WTC11 (cell line): ENCODE measurements at regions not wholly inside any gene's neighbourhood (a gene's known extent, or its start where the extent isn't known, plus 50 kb on each side); places are given as distances from the start of the nearest gene placed in this dataset.

Source experiments
- ATAC-seq: fragments of 200-7000 bp; cut with Tn5 transposase; 2 replicates; pipeline ENCODE4 v1.10.0; 2021; ENCODE audit warnings: mild to moderate bottlenecking, moderate library complexity
- CTCF ChIA-PET: fragments of 300-600 bp; sonication (Branson Sonifier 250); formaldehyde crosslinking; loops from one replicate; lab custom pipeline; 2021; ENCODE audit warnings: antibody characterized with exemption; lab: Charles Lee
- POLR2A ChIA-PET: fragments of 350-600 bp; sonication (Branson Sonifier 250); formaldehyde crosslinking; loops from one replicate; lab custom pipeline; 2021; ENCODE audit warnings: antibody characterized with exemption; lab: Charles Lee
- DNase-seq: peaks from one replicate; pipeline ENCODE4 v3.0.0; 2021; ENCODE audit warnings: low spot score
- H3K27ac Mint-ChIP-seq: 2 replicates; pipeline ENCODE4 v1.8.0; 2021; ENCODE audit warnings: mixed read lengths
- H3K27me3 Mint-ChIP-seq: 2 replicates; pipeline ENCODE4 v1.8.0; 2021; ENCODE audit warnings: low read depth, mild to moderate bottlenecking, moderate library complexity, mixed read lengths
- H3K36me3 Mint-ChIP-seq: 2 replicates; pipeline ENCODE4 v1.8.0; 2021; ENCODE audit warnings: mixed read lengths
- H3K4me1 Mint-ChIP-seq: 2 replicates; pipeline ENCODE4 v1.8.0; 2022; ENCODE audit warnings: mixed read lengths
- H3K4me3 Mint-ChIP-seq: 2 replicates; pipeline ENCODE4 v1.8.0; 2021; ENCODE audit warnings: mild to moderate bottlenecking, moderate library complexity, mixed read lengths
- H3K9me3 Mint-ChIP-seq: 2 replicates; pipeline ENCODE4 v1.8.0; 2021; ENCODE audit warnings: mixed read lengths
- CREB1 ChIP-seq: sonication (generic); formaldehyde crosslinking; IDR thresholded peaks from 2 replicates; pipeline ENCODE4 v1.8.0; 2023; ENCODE audit warnings: mild to moderate bottlenecking, missing genetic modification reagents
- EMX1 ChIP-seq: fragments of 250-450 bp; sonication (Bioruptor Pico); IDR thresholded peaks from 2 replicates; pipeline ENCODE4 v1.8.0; 2021; ENCODE audit warnings: mild to moderate bottlenecking
- ETV6 ChIP-seq: sonication (generic); formaldehyde crosslinking; IDR thresholded peaks from 2 replicates; pipeline ENCODE4 v1.8.1; 2022; ENCODE audit warnings: mild to moderate bottlenecking, missing genetic modification reagents
- FOXP1 ChIP-seq: sonication (generic); formaldehyde crosslinking; IDR thresholded peaks from 2 replicates; pipeline ENCODE4 v1.8.0; 2022; ENCODE audit warnings: missing genetic modification reagents, mild to moderate bottlenecking, moderate library complexity, borderline replicate concordance
- GRHL2 ChIP-seq: fragments of 250-450 bp; sonication (Bioruptor Pico); IDR thresholded peaks from 2 replicates; pipeline ENCODE4 v1.8.0; 2022; ENCODE audit warnings: mild to moderate bottlenecking, moderate library complexity; ENCODE audit not compliant: insufficient replicate concordance, severe bottlenecking
- IRF2 ChIP-seq: sonication (generic); formaldehyde crosslinking; IDR thresholded peaks from 2 replicates; pipeline ENCODE4 v1.8.0; 2022; ENCODE audit warnings: low read depth, missing genetic modification reagents, borderline replicate concordance
- MXD4 ChIP-seq: fragments of 250-450 bp; sonication (Bioruptor Pico); IDR thresholded peaks from 2 replicates; pipeline ENCODE4 v1.8.0; 2021; ENCODE audit warnings: mild to moderate bottlenecking, moderate library complexity, borderline replicate concordance
- MYBL2 ChIP-seq: sonication (generic); formaldehyde crosslinking; IDR thresholded peaks from 2 replicates; pipeline ENCODE4 v1.8.1; 2023; ENCODE audit warnings: mild to moderate bottlenecking, moderate library complexity, missing genetic modification reagents
- NFE2L1 ChIP-seq: sonication (generic); formaldehyde crosslinking; IDR thresholded peaks from 2 replicates; pipeline ENCODE4 v1.8.1; 2023; ENCODE audit warnings: missing genetic modification reagents
- NR2C2 ChIP-seq: sonication (generic); formaldehyde crosslinking; IDR thresholded peaks from 2 replicates; pipeline ENCODE4 v1.8.0; 2022; ENCODE audit warnings: mild to moderate bottlenecking, missing genetic modification reagents
- RORB ChIP-seq: fragments of 250-450 bp; sonication (Bioruptor Pico); IDR thresholded peaks from 2 replicates; pipeline ENCODE4 v1.9.0; 2021; ENCODE audit warnings: mild to moderate bottlenecking
- SMAD4 ChIP-seq: sonication (generic); formaldehyde crosslinking; IDR thresholded peaks from 2 replicates; pipeline ENCODE4 v1.8.0; 2022; ENCODE audit warnings: mild to moderate bottlenecking, missing genetic modification reagents
- TEAD4 ChIP-seq: sonication (generic); formaldehyde crosslinking; IDR thresholded peaks from 2 replicates; pipeline ENCODE4 v1.8.0; 2022; ENCODE audit warnings: mild to moderate bottlenecking, missing genetic modification reagents
- TP53 ChIP-seq: sonication (generic); formaldehyde crosslinking; IDR thresholded peaks from 2 replicates; pipeline ENCODE4 v1.8.1; 2023; ENCODE audit warnings: mild to moderate bottlenecking, missing genetic modification reagents
- ZNF263 ChIP-seq: sonication (generic); formaldehyde crosslinking; IDR thresholded peaks from 2 replicates; pipeline ENCODE4 v1.8.1; 2022; ENCODE audit warnings: low read depth, mild to moderate bottlenecking, moderate library complexity, missing genetic modification reagents
- ZNF317 ChIP-seq: sonication (generic); formaldehyde crosslinking; IDR thresholded peaks from 2 replicates; pipeline ENCODE4 v1.8.1; 2023; ENCODE audit warnings: low read depth, mild to moderate bottlenecking, moderate library complexity, missing genetic modification reagents, borderline replicate concordance
- ZNF416 ChIP-seq: fragments of 250-450 bp; sonication (Bioruptor Pico); IDR thresholded peaks from 2 replicates; pipeline ENCODE4 v1.9.0; 2021; ENCODE audit warnings: mild to moderate bottlenecking, inconsistent platforms
- TF ChIP-seq, protein P1 (sequence below): sonication (generic); formaldehyde crosslinking; IDR thresholded peaks from 2 replicates; pipeline ENCODE4 v1.8.1; 2022; ENCODE audit warnings: missing genetic modification reagents, borderline replicate concordance
- TF ChIP-seq, protein P2 (sequence below): fragments of 250-450 bp; sonication (Bioruptor Pico); IDR thresholded peaks from 2 replicates; pipeline ENCODE4 v2.1.2; 2022; ENCODE audit warnings: mild to moderate bottlenecking, moderate library complexity
- TF ChIP-seq, protein P3 (sequence below): sonication (generic); formaldehyde crosslinking; conservative IDR thresholded peaks from 2 replicates; pipeline ENCODE4 v1.8.1; 2022; ENCODE audit warnings: mild to moderate bottlenecking, missing genetic modification reagents
- TF ChIP-seq, protein P4 (sequence below): sonication (generic); formaldehyde crosslinking; IDR thresholded peaks from 2 replicates; pipeline ENCODE4 v1.8.1; 2023; ENCODE audit warnings: mild to moderate bottlenecking, missing genetic modification reagents
- TF ChIP-seq, protein P5 (sequence below): sonication (generic); formaldehyde crosslinking; IDR thresholded peaks from 2 replicates; pipeline ENCODE4 v1.8.1; 2022; ENCODE audit warnings: mild to moderate bottlenecking, missing genetic modification reagents, moderate library complexity, borderline replicate concordance
- TF ChIP-seq, protein P6 (sequence below): sonication (generic); formaldehyde crosslinking; IDR thresholded peaks from 2 replicates; pipeline ENCODE4 v1.8.1; 2023; ENCODE audit warnings: mild to moderate bottlenecking, missing genetic modification reagents, moderate library complexity
- TF ChIP-seq, protein P7 (sequence below): fragments of 200-600 bp; IDR thresholded peaks from 2 replicates; pipeline ENCODE4 v1.8.0; 2022; ENCODE audit warnings: antibody characterized with exemption

DNA sequence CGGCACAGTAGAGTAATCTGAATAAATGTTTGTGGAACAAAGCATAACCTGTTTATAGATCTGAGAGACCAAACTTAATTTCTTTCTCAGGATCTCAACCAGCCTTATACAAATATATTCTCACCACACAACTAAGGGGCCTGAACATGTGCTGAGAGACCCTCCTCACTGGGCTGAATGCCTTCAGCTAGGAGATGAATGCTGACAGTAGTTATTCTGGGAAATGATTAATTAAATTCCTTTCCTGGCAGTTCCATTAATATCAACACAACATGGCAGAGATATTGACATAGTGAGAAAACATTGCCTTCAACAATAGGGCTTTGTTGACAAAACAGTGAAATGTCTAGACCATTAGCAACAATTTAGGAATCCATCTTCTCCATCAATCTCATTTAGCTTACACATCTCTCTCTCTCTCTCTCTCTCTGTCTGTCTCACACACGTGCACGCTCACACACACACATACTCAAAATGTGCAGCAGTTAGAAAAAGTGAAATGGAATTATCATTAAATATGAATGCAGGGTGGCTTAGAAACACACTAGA, 780.8 kb upstream of the CDH8 start (continued):
- no peak for TF ChIP-seq TEAD4 (CRISPR knock-in tag)

DNA sequence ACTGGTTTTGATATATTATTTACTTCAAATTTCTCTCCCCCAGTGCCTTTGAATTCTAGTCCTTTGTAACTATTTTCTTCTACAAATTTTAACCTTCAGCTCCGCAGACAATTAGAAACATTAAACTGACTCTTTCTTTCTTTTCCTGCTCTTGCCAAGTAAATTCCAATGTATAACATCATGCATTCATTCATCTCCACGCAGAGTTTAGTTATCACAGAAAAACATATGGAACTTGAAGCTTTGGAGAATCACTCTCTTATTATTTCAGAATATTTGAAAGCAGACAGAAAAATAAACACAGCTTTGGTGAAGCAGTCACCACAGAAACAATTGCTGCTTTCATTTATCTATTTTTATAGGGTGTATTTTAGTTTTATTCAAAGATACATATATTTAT, 778.7 kb upstream of the CDH8 start:
- no peak for ATAC-seq

DNA sequence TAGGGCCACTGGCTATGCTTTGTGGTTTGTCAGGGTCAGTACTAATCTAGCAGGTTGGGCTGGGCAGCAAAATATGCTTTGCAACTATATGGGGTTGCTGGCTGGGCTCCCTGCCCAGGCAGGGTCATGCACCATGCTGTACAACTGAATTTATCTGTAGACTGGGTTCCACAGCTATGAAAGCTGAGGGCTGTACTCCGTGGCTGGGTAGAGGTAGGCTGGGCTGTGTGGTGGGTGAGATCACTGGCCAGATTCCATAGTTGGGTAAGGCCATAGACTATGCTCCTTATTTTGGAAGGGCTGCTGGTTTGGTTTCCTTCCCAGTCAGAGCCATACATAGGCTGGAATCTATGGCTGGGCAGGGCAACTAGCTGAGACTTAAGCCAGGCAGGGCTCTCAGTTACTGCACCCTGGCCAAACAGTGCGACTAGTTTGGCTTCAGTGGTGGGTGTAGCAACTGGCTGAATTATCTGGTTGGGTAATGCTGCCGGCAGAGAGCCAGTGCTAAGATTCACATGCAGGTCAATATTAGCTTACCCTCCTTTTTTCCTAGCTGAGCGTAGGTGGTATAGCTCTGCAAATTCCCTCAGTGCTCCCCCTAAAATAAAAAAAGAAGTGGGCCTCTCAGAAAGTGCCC, 769.1 kb upstream of the CDH8 start:
- CTCF ChIA-PET, result no interaction called here
- Mint-ChIP-seq H3K27me3 (no peaks in the 10 kb centered on the region), H3K9me3 (no peaks in the 10 kb centered on the region), H3K36me3 (no peaks in the 10 kb centered on the region), H3K27ac (no peak overlapping the region), H3K4me1 (no peaks in the 10 kb centered on the region), H3K4me3 (no peak overlapping the region)
- no peak for ATAC-seq
- POLR2A ChIA-PET, result no interaction called here
- no peak for DNase-seq
- no peak for TF ChIP-seq ZNF263 (CRISPR knock-in tag)
- TF ChIP-seq RORB (CRISPR knock-in tag), result no peak
- TF ChIP-seq, protein P1, sequence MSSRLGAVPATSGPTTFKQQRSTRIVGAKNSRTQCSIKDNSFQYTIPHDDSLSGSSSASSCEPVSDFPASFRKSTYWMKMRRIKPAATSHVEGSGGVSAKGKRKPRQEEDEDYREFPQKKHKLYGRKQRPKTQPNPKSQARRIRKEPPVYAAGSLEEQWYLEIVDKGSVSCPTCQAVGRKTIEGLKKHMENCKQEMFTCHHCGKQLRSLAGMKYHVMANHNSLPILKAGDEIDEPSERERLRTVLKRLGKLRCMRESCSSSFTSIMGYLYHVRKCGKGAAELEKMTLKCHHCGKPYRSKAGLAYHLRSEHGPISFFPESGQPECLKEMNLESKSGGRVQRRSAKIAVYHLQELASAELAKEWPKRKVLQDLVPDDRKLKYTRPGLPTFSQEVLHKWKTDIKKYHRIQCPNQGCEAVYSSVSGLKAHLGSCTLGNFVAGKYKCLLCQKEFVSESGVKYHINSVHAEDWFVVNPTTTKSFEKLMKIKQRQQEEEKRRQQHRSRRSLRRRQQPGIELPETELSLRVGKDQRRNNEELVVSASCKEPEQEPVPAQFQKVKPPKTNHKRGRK (CRISPR knock-in tag), result no peak
- TF ChIP-seq, protein P2, sequence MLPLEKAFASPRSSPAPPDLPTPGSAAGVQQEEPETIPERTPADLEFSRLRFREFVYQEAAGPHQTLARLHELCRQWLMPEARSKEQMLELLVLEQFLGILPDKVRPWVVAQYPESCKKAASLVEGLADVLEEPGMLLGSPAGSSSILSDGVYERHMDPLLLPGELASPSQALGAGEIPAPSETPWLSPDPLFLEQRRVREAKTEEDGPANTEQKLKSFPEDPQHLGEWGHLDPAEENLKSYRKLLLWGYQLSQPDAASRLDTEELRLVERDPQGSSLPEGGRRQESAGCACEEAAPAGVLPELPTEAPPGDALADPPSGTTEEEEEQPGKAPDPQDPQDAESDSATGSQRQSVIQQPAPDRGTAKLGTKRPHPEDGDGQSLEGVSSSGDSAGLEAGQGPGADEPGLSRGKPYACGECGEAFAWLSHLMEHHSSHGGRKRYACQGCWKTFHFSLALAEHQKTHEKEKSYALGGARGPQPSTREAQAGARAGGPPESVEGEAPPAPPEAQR, result no peak
- no peak for TF ChIP-seq ZNF416 (CRISPR knock-in tag)
- TF ChIP-seq, protein P3, sequence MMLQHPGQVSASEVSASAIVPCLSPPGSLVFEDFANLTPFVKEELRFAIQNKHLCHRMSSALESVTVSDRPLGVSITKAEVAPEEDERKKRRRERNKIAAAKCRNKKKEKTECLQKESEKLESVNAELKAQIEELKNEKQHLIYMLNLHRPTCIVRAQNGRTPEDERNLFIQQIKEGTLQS (CRISPR knock-in tag), result no peak
- TF ChIP-seq CREB1 (CRISPR knock-in tag), result no peak
- TF ChIP-seq TP53 (CRISPR knock-in tag), result no peak
- TF ChIP-seq GRHL2, result no peak
- TF ChIP-seq, protein P4, sequence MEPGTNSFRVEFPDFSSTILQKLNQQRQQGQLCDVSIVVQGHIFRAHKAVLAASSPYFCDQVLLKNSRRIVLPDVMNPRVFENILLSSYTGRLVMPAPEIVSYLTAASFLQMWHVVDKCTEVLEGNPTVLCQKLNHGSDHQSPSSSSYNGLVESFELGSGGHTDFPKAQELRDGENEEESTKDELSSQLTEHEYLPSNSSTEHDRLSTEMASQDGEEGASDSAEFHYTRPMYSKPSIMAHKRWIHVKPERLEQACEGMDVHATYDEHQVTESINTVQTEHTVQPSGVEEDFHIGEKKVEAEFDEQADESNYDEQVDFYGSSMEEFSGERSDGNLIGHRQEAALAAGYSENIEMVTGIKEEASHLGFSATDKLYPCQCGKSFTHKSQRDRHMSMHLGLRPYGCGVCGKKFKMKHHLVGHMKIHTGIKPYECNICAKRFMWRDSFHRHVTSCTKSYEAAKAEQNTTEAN (CRISPR knock-in tag), result no peak
- no peak for TF ChIP-seq NR2C2 (CRISPR knock-in tag)
- TF ChIP-seq NFE2L1, result no peak

More for the DNA sequence above, 778.7 kb upstream of the CDH8 start:
- DNase-seq, result no peak
- no peaks in the 10 kb centered on the region for H3K36me3 Mint-ChIP-seq
- H3K4me3 Mint-ChIP-seq, result no peak overlapping the region
- 0 out of 2 replicates have a peak, but pooled peaks cover 5% of the 10 kb centered on the region for H3K9me3 Mint-ChIP-seq
- H3K27me3 Mint-ChIP-seq, result no peaks in the 10 kb centered on the region
- POLR2A ChIA-PET, result no interaction called here
- CTCF ChIA-PET, result no interaction called here
- no peak overlapping the region for H3K27ac Mint-ChIP-seq
- TF ChIP-seq SMAD4 (CRISPR knock-in tag) (no peak), MXD4 (CRISPR knock-in tag) (no peak), EMX1 (CRISPR knock-in tag) (no peak), ZNF317 (CRISPR knock-in tag) (no peak), ETV6 (CRISPR knock-in tag) (no peak), FOXP1 (CRISPR knock-in tag) (no peak), ZNF416 (CRISPR knock-in tag) (no peak), MYBL2 (CRISPR knock-in tag) (no peak), IRF2 (no peak)
- TF ChIP-seq, protein P5, sequence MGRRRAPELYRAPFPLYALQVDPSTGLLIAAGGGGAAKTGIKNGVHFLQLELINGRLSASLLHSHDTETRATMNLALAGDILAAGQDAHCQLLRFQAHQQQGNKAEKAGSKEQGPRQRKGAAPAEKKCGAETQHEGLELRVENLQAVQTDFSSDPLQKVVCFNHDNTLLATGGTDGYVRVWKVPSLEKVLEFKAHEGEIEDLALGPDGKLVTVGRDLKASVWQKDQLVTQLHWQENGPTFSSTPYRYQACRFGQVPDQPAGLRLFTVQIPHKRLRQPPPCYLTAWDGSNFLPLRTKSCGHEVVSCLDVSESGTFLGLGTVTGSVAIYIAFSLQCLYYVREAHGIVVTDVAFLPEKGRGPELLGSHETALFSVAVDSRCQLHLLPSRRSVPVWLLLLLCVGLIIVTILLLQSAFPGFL, result no peak
- TF ChIP-seq, protein P6, sequence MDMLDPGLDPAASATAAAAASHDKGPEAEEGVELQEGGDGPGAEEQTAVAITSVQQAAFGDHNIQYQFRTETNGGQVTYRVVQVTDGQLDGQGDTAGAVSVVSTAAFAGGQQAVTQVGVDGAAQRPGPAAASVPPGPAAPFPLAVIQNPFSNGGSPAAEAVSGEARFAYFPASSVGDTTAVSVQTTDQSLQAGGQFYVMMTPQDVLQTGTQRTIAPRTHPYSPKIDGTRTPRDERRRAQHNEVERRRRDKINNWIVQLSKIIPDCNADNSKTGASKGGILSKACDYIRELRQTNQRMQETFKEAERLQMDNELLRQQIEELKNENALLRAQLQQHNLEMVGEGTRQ (CRISPR knock-in tag), result no peak
- TF ChIP-seq, protein P1 (CRISPR knock-in tag), result no peak
- TF ChIP-seq, protein P7, sequence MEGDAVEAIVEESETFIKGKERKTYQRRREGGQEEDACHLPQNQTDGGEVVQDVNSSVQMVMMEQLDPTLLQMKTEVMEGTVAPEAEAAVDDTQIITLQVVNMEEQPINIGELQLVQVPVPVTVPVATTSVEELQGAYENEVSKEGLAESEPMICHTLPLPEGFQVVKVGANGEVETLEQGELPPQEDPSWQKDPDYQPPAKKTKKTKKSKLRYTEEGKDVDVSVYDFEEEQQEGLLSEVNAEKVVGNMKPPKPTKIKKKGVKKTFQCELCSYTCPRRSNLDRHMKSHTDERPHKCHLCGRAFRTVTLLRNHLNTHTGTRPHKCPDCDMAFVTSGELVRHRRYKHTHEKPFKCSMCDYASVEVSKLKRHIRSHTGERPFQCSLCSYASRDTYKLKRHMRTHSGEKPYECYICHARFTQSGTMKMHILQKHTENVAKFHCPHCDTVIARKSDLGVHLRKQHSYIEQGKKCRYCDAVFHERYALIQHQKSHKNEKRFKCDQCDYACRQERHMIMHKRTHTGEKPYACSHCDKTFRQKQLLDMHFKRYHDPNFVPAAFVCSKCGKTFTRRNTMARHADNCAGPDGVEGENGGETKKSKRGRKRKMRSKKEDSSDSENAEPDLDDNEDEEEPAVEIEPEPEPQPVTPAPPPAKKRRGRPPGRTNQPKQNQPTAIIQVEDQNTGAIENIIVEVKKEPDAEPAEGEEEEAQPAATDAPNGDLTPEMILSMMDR, result no peak
- no peaks in the 10 kb centered on the region for H3K4me1 Mint-ChIP-seq
